ENCODE measurements at regions not wholly inside any gene's neighbourhood (a gene's known extent, or its start where the extent isn't known, plus 50 kb on each side); places are given as distances from the start of the nearest gene placed in this dataset.

DNA sequence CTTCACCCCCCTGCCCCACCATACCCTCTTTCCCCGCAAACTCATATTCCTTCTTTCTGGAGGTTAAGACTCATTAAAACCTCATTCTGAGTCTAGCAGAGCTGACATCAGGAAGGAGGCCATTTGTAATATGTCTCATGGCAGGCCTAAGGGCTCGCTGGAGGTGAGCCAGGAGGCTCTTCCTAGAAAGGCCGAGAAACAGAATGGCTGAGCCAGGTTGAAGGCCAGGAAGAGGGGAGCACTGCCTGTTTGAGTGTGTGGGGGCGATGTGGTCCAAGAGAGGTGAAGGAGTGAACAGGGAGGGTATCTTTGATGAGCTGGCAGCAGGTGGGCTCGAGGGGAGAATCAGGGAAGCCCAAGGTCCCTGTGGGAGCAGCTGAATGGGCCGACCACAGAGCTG, 317.3 kb downstream of the TLE3 start:
- POLR2A ChIA-PET, result no interaction called here
- TF ChIP-seq, protein P1, sequence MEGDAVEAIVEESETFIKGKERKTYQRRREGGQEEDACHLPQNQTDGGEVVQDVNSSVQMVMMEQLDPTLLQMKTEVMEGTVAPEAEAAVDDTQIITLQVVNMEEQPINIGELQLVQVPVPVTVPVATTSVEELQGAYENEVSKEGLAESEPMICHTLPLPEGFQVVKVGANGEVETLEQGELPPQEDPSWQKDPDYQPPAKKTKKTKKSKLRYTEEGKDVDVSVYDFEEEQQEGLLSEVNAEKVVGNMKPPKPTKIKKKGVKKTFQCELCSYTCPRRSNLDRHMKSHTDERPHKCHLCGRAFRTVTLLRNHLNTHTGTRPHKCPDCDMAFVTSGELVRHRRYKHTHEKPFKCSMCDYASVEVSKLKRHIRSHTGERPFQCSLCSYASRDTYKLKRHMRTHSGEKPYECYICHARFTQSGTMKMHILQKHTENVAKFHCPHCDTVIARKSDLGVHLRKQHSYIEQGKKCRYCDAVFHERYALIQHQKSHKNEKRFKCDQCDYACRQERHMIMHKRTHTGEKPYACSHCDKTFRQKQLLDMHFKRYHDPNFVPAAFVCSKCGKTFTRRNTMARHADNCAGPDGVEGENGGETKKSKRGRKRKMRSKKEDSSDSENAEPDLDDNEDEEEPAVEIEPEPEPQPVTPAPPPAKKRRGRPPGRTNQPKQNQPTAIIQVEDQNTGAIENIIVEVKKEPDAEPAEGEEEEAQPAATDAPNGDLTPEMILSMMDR (IDR thresholded peaks at IDR 0.05; ENCODE audit: control extremely low read depth, extremely low read depth, low read depth, missing control alignments), result no peak

DNA sequence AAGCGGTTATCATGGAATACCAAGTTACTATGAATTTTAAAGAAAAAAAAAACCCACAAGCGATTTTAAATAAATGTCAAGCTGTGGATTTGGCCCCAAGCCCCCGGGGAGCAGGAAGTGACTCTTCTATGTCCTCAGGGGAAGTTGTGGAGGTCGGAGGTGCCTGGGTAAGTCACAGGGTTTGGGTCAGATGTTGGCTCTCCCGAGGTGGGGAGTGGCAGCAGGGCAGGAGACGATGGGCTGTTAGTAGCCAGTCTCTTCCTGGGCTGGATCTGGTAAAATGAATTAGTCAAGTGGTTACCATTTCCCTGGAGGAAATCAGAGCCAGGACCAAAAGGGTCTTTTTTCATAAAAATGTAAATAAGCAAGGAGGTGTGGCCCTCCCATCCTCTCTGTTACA, 316.7 kb downstream of the TLE3 start:
- no peak for DNase-seq (ENCODE audit: extremely low spot score)
- POLR2A ChIA-PET, result no interaction called here
- CTCF ChIA-PET, result interaction anchor here (1.3 kb wide), 1 partner anchor 9 kb away, joined by 3 read pairs; no protein-coding TSS in a partner anchor
- TF ChIP-seq, protein P1 (IDR thresholded peaks at IDR 0.05; ENCODE audit: control extremely low read depth, extremely low read depth, low read depth, missing control alignments), result no peak

More for the DNA sequence above, 317.3 kb downstream of the TLE3 start:
- CTCF ChIA-PET, result interaction anchor here (1.3 kb wide), 1 partner anchor 10 kb away, joined by 3 read pairs; no protein-coding TSS in a partner anchor
- DNase-seq (ENCODE audit: extremely low spot score), result no peak

DNA sequence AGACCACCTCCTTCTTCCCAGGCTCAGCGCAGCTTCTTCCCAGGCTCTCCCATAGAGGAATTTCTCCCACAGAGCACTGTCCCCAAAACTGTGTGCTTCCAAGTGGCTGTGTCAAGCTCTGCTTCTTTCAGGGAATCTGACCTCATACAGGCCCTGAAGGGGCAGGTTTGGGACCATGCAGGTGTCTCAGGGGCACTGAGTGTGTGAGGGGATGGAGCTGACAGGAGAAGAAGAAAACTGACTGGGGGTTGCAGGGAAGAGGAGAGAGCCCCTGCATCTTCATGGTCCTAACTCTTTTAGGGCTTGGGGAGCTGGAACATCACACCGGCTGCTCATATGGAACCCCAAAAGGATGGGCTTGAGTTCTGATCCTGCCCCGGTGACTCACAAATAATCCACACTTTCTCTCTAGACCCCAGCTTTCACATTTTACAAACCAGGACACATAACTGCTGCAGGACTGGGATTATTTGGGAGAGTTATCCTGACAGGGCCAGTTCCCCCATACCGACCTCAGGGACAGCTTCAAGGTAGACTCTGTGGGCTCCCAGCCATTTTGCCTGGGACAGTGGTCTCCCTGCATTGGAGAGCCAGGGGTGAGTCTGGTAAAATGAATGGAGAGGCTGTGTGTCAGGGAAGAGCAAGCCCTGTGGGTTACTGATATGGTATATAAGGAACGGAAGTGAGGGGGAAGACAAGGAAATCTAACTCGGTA, 316.1 kb downstream of the TLE3 start:
- DNase-seq (ENCODE audit: extremely low spot score), result no peak
- TF ChIP-seq, protein P1 (IDR thresholded peaks at IDR 0.05; ENCODE audit: control extremely low read depth, extremely low read depth, low read depth, missing control alignments), result no peak
- CTCF ChIA-PET, result interaction anchor here (1.3 to 1.9 kb wide), 2 partner anchors 9 to 18 kb away, joined by 3 to 5 read pairs; no protein-coding TSS in a partner anchor
- POLR2A ChIA-PET, result no interaction called here

DNA sequence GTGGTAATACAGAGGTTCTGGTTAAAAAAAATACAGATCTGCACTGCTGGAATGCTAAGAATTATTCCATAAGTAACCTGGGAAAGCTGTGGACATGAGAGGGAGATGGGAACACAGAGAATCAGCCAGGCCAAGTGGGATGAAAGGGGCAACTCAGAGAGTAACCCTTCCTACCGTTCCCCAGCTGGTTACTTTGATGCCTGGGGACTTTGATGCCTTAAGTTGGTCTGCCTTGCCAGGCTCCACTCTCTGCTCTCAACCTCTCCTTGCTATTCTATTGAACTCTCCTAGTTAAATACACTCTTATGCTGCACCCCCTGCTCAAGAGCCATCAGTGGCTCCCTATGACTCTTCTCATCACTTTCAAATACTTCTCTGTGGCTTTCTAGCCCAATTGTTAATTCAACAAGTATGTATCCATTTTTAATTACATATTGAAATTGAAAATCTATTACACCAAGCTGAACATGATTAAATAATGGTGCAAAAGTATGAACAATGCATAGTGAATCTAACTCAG, 315.5 kb downstream of the TLE3 start:
- DNase-seq (ENCODE audit: extremely low spot score), result no peak
- POLR2A ChIA-PET, result no interaction called here

DNA sequence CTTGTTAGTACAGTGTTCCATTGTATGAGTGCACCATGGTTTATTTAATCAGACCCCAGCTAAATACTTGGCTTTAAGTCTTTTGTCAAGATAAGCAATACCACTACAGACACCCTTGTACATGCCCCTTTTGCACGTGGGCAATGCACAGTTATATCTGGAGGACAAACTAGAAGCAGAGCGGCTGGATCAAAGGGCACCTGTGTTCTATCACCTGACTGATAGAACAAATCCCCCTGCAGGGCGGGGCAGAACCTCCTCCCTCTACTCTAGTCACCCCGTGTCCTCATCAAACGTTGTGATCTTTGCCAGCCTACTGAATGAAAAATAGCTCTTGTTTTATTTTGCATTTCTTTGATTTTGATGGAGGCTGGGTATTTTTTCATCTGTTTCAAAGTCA, 314.9 kb downstream of the TLE3 start:
- POLR2A ChIA-PET, result no interaction called here
- DNase-seq (ENCODE audit: extremely low spot score), result no peak
- TF ChIP-seq, protein P1 (IDR thresholded peaks at IDR 0.05; ENCODE audit: control extremely low read depth, extremely low read depth, low read depth, missing control alignments), result no peak
- CTCF ChIA-PET, result interaction anchor here (1.9 kb wide), 1 partner anchor 19 kb away, joined by 5 read pairs; no protein-coding TSS in a partner anchor

More for the DNA sequence above, 315.5 kb downstream of the TLE3 start:
- TF ChIP-seq, protein P1 (IDR thresholded peaks at IDR 0.05; ENCODE audit: control extremely low read depth, extremely low read depth, low read depth, missing control alignments), result no peak
- CTCF ChIA-PET, result interaction anchor here (1.9 kb wide), 1 partner anchor 19 kb away, joined by 5 read pairs; no protein-coding TSS in a partner anchor

DNA sequence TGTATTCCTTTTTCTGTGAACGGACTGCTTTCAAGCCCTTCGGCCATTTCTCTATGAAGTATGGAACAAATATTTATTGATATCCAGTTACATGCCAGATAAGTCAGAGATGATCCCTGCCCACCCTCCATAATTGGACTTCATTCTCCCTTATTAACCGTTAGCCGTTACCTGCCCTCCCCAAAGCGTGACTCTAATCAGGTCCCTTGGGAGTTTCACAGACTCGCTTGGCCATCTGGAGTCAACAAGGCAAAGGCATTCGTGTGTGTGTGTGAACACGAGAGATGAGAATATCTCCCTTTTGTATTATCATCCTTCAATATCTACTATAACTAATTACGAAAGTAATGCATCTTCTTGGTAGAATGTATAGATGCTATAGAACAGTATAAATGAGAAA, 314.5 kb downstream of the TLE3 start:
- DNase-seq (ENCODE audit: extremely low spot score), result no peak
- CTCF ChIA-PET, result interaction anchor here (1.9 kb wide), 1 partner anchor 20 kb away, joined by 5 read pairs; no protein-coding TSS in a partner anchor
- TF ChIP-seq, protein P1 (IDR thresholded peaks at IDR 0.05; ENCODE audit: control extremely low read depth, extremely low read depth, low read depth, missing control alignments), result no peak
- POLR2A ChIA-PET, result no interaction called here

All from GM10248 (cell line).